ENCODE measurements at regions not wholly inside any gene's neighbourhood (a gene's known extent, or its start where the extent isn't known, plus 50 kb on each side); places are given as distances from the start of the nearest gene placed in this dataset.

- FAIRE-seq (no peak), DNase-seq (ENCODE audit: insufficient read length, low spot score) (no peak)
- TF ChIP-seq POLR2A (IDR thresholded peaks at IDR 0.05; ENCODE audit: low read depth, low read length), result no peak
Observed at GRCh38 chr1:118661769-118662320, 326.3 kb downstream of the TBX15 start.

GRCh38 chr1:118660769-118661168 is 327.4 kb downstream of the TBX15 start:
- no peak for FAIRE-seq
- DNase-seq (ENCODE audit: insufficient read length, low spot score), result no peak
- TF ChIP-seq POLR2A (IDR thresholded peaks at IDR 0.05; ENCODE audit: low read depth, low read length), result no peak

GRCh38 chr1:118659646-118660045 is 328.5 kb downstream of the TBX15 start:
- no peak for TF ChIP-seq POLR2A (IDR thresholded peaks at IDR 0.05; ENCODE audit: low read depth, low read length)
- FAIRE-seq (no peak), DNase-seq (ENCODE audit: insufficient read length, low spot score) (no peak)

- TF ChIP-seq POLR2A (IDR thresholded peaks at IDR 0.05; ENCODE audit: low read depth, low read length), result no peak
- FAIRE-seq, result no peak
- DNase-seq (ENCODE audit: insufficient read length, low spot score), result no peak
Observed at GRCh38 chr1:118650107-118650807, 337.9 kb downstream of the TBX15 start.

GRCh38 chr1:118649369-118650106 is 338.6 kb downstream of the TBX15 start:
- DNase-seq (ENCODE audit: insufficient read length, low spot score), result no peak
- no peak for FAIRE-seq
- TF ChIP-seq POLR2A (IDR thresholded peaks at IDR 0.05; ENCODE audit: low read depth, low read length), result no peak

- no peak for TF ChIP-seq POLR2A (IDR thresholded peaks at IDR 0.05; ENCODE audit: low read depth, low read length)
- FAIRE-seq, result no peak
- DNase-seq (ENCODE audit: insufficient read length, low spot score), result no peak
Observed at GRCh38 chr1:118636004-118636403, 352.1 kb downstream of the TBX15 start.

- DNase-seq (ENCODE audit: insufficient read length, low spot score), result no peak
- FAIRE-seq, result no peak
- no peak for TF ChIP-seq POLR2A (IDR thresholded peaks at IDR 0.05; ENCODE audit: low read depth, low read length)
Observed at GRCh38 chr1:118627435-118627834, 360.7 kb downstream of the TBX15 start.

- no peak for FAIRE-seq
- no peak for DNase-seq (ENCODE audit: insufficient read length, low spot score)
- TF ChIP-seq POLR2A (IDR thresholded peaks at IDR 0.05; ENCODE audit: low read depth, low read length), result no peak
Observed at GRCh38 chr1:118621839-118622238, 366.3 kb downstream of the TBX15 start.

GRCh38 chr1:118618618-118619340 is 369.4 kb downstream of the TBX15 start:
- FAIRE-seq (no peak), DNase-seq (ENCODE audit: insufficient read length, low spot score) (no peak)
- no peak for TF ChIP-seq POLR2A (IDR thresholded peaks at IDR 0.05; ENCODE audit: low read depth, low read length)

- no peak for DNase-seq (ENCODE audit: insufficient read length, low spot score)
- TF ChIP-seq POLR2A (IDR thresholded peaks at IDR 0.05; ENCODE audit: low read depth, low read length), result no peak
- FAIRE-seq, result no peak
Observed at GRCh38 chr1:118617916-118618315, 370.2 kb downstream of the TBX15 start.

GRCh38 chr1:118615066-118615465 is 373.1 kb downstream of the TBX15 start:
- DNase-seq (ENCODE audit: insufficient read length, low spot score), result no peak
- no peak for FAIRE-seq
- TF ChIP-seq POLR2A (IDR thresholded peaks at IDR 0.05; ENCODE audit: low read depth, low read length), result no peak

GRCh38 chr1:118589238-118589846 is 398.8 kb downstream of the TBX15 start:
- FAIRE-seq (no peak), DNase-seq (ENCODE audit: insufficient read length, low spot score) (no peak)

GRCh38 chr1:118588566-118588965 is 399.6 kb downstream of the TBX15 start:
- no peak for FAIRE-seq
- TF ChIP-seq POLR2A (IDR thresholded peaks at IDR 0.05; ENCODE audit: low read depth, low read length), result no peak
- no peak for DNase-seq (ENCODE audit: insufficient read length, low spot score)

More at GRCh38 chr1:118589238-118589846, 398.8 kb downstream of the TBX15 start:
- TF ChIP-seq POLR2A (IDR thresholded peaks at IDR 0.05; ENCODE audit: low read depth, low read length), result no peak

- FAIRE-seq, result no peak
- no peak for TF ChIP-seq POLR2A (IDR thresholded peaks at IDR 0.05; ENCODE audit: low read depth, low read length)
- no peak for DNase-seq (ENCODE audit: insufficient read length, low spot score)
Observed at GRCh38 chr1:118578276-118578675, 393.2 kb upstream of the SPAG17 start.
